OCI-LY1 (cell line): ENCODE measurements at regions not wholly inside any gene's neighbourhood (a gene's known extent, or its start where the extent isn't known, plus 50 kb on each side); places are given as distances from the start of the nearest gene placed in this dataset.

Experiments
- H2AFZ ChIP-seq: fragments of 200-600 bp; sonication (generic), shearing (Covaris generic); 2 replicates; pipeline ENCODE4 v1.6.0; 2014; ENCODE audit warnings: antibody characterized with exemption, mild to moderate bottlenecking, low read length
- H3F3A ChIP-seq: fragments of 200-600 bp; sonication (generic), shearing (Covaris generic); 2 replicates; pipeline ENCODE4 v1.6.0; 2014; ENCODE audit warnings: mild to moderate bottlenecking, antibody characterized with exemption, low read length, moderate library complexity; ENCODE audit not compliant: insufficient read depth
- H3K27ac ChIP-seq: fragments of 200-600 bp; sonication (generic); 2 replicates; pipeline ENCODE4 v1.5.1; 2014; ENCODE audit warnings: low read length, mixed run types, mild to moderate bottlenecking, low read depth; ENCODE audit not compliant: poor library complexity, severe bottlenecking
- H3K27me3 ChIP-seq: fragments of 200-600 bp; sonication (generic); 2 replicates; pipeline ENCODE4 v1.6.0; 2014; ENCODE audit warnings: antibody characterized with exemption, mild to moderate bottlenecking, low read length, moderate library complexity; ENCODE audit not compliant: insufficient read depth
- H3K36me3 ChIP-seq: fragments of 200-600 bp; sonication (generic); 2 replicates; pipeline ENCODE4 v1.6.1; 2014; ENCODE audit warnings: mild to moderate bottlenecking, antibody characterized with exemption, low read length, moderate library complexity, mixed read lengths; ENCODE audit not compliant: insufficient read depth
- H3K4me1 ChIP-seq: fragments of 200-600 bp; sonication (generic); 2 replicates; pipeline ENCODE4 v1.5.1; 2014; ENCODE audit warnings: mild to moderate bottlenecking, low read length, moderate library complexity; ENCODE audit not compliant: insufficient read depth, severe bottlenecking
- H3K4me2 ChIP-seq: fragments of 200-600 bp; sonication (generic), shearing (Covaris generic); 2 replicates; pipeline ENCODE4 v1.6.1; 2014; ENCODE audit warnings: low read length
- H3K4me3 ChIP-seq: fragments of 200-600 bp; sonication (generic); 2 replicates; pipeline ENCODE4 v1.5.1; 2014; ENCODE audit warnings: low read length, low read depth, mild to moderate bottlenecking, mixed read lengths; ENCODE audit not compliant: poor library complexity, severe bottlenecking
- H3K79me2 ChIP-seq: fragments of 200-600 bp; shearing (Covaris generic); 2 replicates; pipeline ENCODE4 v1.6.1; 2016; ENCODE audit warnings: mixed run types, low read length, mixed read lengths; ENCODE audit not compliant: insufficient read depth
- H3K9ac ChIP-seq: fragments of 200-600 bp; sonication (generic), shearing (Covaris generic); 2 replicates; pipeline ENCODE4 v1.6.1; 2014; ENCODE audit warnings: mild to moderate bottlenecking, low read length, mixed read lengths
- H3K9me2 ChIP-seq: fragments of 200-600 bp; sonication (generic), shearing (Covaris generic); 2 replicates; pipeline ENCODE4 v1.6.1; 2014; ENCODE audit warnings: low read depth, mild to moderate bottlenecking, low read length, mixed read lengths
- H3K9me3 ChIP-seq: fragments of 200-600 bp; shearing (Covaris generic); 2 replicates; pipeline ENCODE4 v1.6.1; 2014; ENCODE audit warnings: low read length, mixed read lengths
- H4K20me1 ChIP-seq: fragments of 200-600 bp; sonication (generic), shearing (Covaris generic); 2 replicates; pipeline ENCODE4 v1.6.0; 2016; ENCODE audit warnings: mild to moderate bottlenecking, low read length; ENCODE audit not compliant: insufficient read depth
- EZH2 ChIP-seq: fragments of 200-600 bp; sonication (generic), shearing (Covaris generic); IDR thresholded peaks from 2 replicates; pipeline ENCODE4 v1.8.0; 2017; ENCODE audit warnings: borderline replicate concordance, mixed run types, mild to moderate bottlenecking, antibody characterized with exemption, low read length, moderate library complexity, mixed read lengths
- TF ChIP-seq, protein P1 (sequence below): fragments of 200-600 bp; sonication (generic), shearing (Covaris generic); IDR thresholded peaks from 2 replicates; pipeline ENCODE4 v1.5.1; 2017; ENCODE audit warnings: mild to moderate bottlenecking, antibody characterized with exemption, low read length, moderate library complexity, mixed read lengths

- Histone ChIP-seq H3K27me3 (no peaks in the 10 kb centered on the region), H3K27ac (no peak overlapping the region), H3K4me3 (no peak overlapping the region), H3K79me2 (no peaks in the 10 kb centered on the region), H3K4me2 (no peak overlapping the region), H4K20me1 (no peaks in the 10 kb centered on the region), H3K4me1 (no peaks in the 10 kb centered on the region), H3F3A (no peaks in the 10 kb centered on the region), H3K9me2 (no peaks in the 10 kb centered on the region), H3K36me3 (no peaks in the 10 kb centered on the region), H3K9me3 (no peaks in the 10 kb centered on the region), H3K9ac (no peak overlapping the region), H2AFZ (no peak overlapping the region)
- TF ChIP-seq EZH2 = no peak
- TF ChIP-seq, protein P1, sequence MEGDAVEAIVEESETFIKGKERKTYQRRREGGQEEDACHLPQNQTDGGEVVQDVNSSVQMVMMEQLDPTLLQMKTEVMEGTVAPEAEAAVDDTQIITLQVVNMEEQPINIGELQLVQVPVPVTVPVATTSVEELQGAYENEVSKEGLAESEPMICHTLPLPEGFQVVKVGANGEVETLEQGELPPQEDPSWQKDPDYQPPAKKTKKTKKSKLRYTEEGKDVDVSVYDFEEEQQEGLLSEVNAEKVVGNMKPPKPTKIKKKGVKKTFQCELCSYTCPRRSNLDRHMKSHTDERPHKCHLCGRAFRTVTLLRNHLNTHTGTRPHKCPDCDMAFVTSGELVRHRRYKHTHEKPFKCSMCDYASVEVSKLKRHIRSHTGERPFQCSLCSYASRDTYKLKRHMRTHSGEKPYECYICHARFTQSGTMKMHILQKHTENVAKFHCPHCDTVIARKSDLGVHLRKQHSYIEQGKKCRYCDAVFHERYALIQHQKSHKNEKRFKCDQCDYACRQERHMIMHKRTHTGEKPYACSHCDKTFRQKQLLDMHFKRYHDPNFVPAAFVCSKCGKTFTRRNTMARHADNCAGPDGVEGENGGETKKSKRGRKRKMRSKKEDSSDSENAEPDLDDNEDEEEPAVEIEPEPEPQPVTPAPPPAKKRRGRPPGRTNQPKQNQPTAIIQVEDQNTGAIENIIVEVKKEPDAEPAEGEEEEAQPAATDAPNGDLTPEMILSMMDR = no peak
These were observed 878.3 kb downstream of the TDRD15 start for GRCh38 chr2:22002066-22002465.

DNA sequence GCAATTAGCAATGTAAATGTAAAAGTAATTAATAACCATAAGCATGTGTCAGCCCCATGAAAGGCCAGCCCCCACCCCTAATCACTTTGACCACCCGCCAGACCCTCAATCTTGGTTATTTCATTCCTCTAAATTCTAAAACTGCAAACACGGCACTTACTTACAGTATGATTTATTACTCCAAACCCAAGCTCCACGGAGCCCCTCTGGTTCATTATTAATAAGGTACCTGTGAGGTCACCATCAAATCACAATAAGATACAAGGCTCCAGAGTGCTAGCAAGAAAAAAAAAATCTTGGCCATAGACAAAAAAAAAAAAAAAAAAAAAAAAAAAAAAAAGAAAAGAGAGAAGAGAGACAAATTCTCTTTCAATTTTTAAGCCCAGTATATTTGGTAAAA lies 879.5 kb downstream of the TDRD15 start:
- no peaks in the 10 kb centered on the region for H3K79me2 ChIP-seq
- no peak overlapping the region for H3K4me2 ChIP-seq
- no peak overlapping the region for H3K9ac ChIP-seq
- H3K4me1 ChIP-seq = no peaks in the 10 kb centered on the region
- TF ChIP-seq EZH2 = no peak
- TF ChIP-seq, protein P1 = no peak
- H3K36me3 ChIP-seq = no peaks in the 10 kb centered on the region
- H3K27ac ChIP-seq = no peak overlapping the region
- H3K4me3 ChIP-seq = no peak overlapping the region
- no peaks in the 10 kb centered on the region for H3K9me3 ChIP-seq
- H3K9me2 ChIP-seq = no peaks in the 10 kb centered on the region
- H3K27me3 ChIP-seq = no peaks in the 10 kb centered on the region
- H4K20me1 ChIP-seq = no peaks in the 10 kb centered on the region
- H2AFZ ChIP-seq = no peak overlapping the region
- H3F3A ChIP-seq = no peaks in the 10 kb centered on the region

DNA sequence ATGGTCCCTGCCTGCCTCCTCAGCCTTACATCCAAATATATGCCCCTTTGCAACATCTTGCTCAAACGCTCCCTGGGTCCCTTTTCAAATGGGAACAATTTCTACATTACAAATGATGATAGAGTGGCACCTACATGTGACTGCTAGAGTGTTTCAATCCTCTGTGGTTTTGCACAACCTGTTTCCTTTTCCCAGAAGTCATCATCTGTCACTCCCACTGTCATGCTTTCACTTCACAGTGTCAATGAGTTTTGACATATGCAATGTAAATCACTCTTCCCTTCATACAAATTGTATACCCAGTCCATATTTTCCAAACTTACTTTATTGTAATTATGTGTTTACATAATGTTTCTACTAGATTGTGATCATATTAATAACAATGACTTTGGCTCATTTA lies 887.3 kb downstream of the TDRD15 start:
- Histone ChIP-seq H3K4me3 (no peak overlapping the region), H3K36me3 (no peaks in the 10 kb centered on the region), H3K27ac (no peak overlapping the region), H3K9me2 (no peaks in the 10 kb centered on the region), H3K27me3 (no peaks in the 10 kb centered on the region), H3K9ac (no peak overlapping the region), H3K4me1 (no peaks in the 10 kb centered on the region), H4K20me1 (no peaks in the 10 kb centered on the region), H3K79me2 (no peaks in the 10 kb centered on the region), H3F3A (no peaks in the 10 kb centered on the region), H2AFZ (no peak overlapping the region), H3K4me2 (no peak overlapping the region), H3K9me3 (no peaks in the 10 kb centered on the region)
- no peak for TF ChIP-seq EZH2
- TF ChIP-seq, protein P1 = no peak
